ENCODE measurements at regions not wholly inside any gene's neighbourhood (a gene's known extent, or its start where the extent isn't known, plus 50 kb on each side); places are given as distances from the start of the nearest gene placed in this dataset.

- no peak overlapping the region for H3K27ac ChIP-seq (ENCODE audit: low read length)
Observed at GRCh38 chr5:88951457-88951856, 68.5 kb upstream of the MEF2C start.

GRCh38 chr5:88948746-88949600 lies 66.0 kb upstream of the MEF2C start:
- Histone ChIP-seq H3K4me2 (ENCODE audit: low read depth, low read length, poor library complexity, severe bottlenecking) (no peak overlapping the region), H3K36me3 (ENCODE audit: insufficient read depth, low read length) (no peaks in the 10 kb centered on the region), H3K9me2 (replicated peaks; ENCODE audit: insufficient read depth, low read length) (no peaks in the 10 kb centered on the region), H3K79me2 (ENCODE audit: low read length) (no peaks in the 10 kb centered on the region), H3K4me3 (ENCODE audit: low read length) (no peak overlapping the region), H3K27me3 (ENCODE audit: low read length) (no peaks in the 10 kb centered on the region), H3K9me3 (ENCODE audit: low read length) (no peaks in the 10 kb centered on the region), H3K4me1 (ENCODE audit: low read length) (peaks cover 13% of the 10 kb centered on the region), H4K20me1 (ENCODE audit: insufficient read depth, low read depth, low read length) (no peaks in the 10 kb centered on the region), H3K27ac (ENCODE audit: low read length) (no peak overlapping the region), H3K9ac (ENCODE audit: low read length) (no peak overlapping the region), H2AFZ (ENCODE audit: low read length) (no peak overlapping the region)
- no peak for DNase-seq

More at GRCh38 chr5:88951457-88951856, 68.5 kb upstream of the MEF2C start:
- Histone ChIP-seq H4K20me1 (ENCODE audit: insufficient read depth, low read depth, low read length) (no peaks in the 10 kb centered on the region), H3K4me1 (ENCODE audit: low read length) (peaks cover 13% of the 10 kb centered on the region), H3K9me3 (ENCODE audit: low read length) (no peaks in the 10 kb centered on the region), H3K79me2 (ENCODE audit: low read length) (no peaks in the 10 kb centered on the region), H3K4me3 (ENCODE audit: low read length) (no peak overlapping the region), H3K27me3 (ENCODE audit: low read length) (no peaks in the 10 kb centered on the region), H3K9me2 (replicated peaks; ENCODE audit: insufficient read depth, low read length) (no peaks in the 10 kb centered on the region), H3K9ac (ENCODE audit: low read length) (no peak overlapping the region), H3K4me2 (ENCODE audit: low read depth, low read length, poor library complexity, severe bottlenecking) (no peak overlapping the region), H3K36me3 (ENCODE audit: insufficient read depth, low read length) (no peaks in the 10 kb centered on the region), H2AFZ (ENCODE audit: low read length) (no peak overlapping the region)
- DNase-seq = no peak

- DNase-seq = no peak
- Histone ChIP-seq H3K4me1 (ENCODE audit: low read length) (no peaks in the 10 kb centered on the region), H4K20me1 (ENCODE audit: insufficient read depth, low read depth, low read length) (no peaks in the 10 kb centered on the region), H3K9me2 (replicated peaks; ENCODE audit: insufficient read depth, low read length) (no peaks in the 10 kb centered on the region), H3K79me2 (ENCODE audit: low read length) (no peaks in the 10 kb centered on the region), H3K27me3 (ENCODE audit: low read length) (no peaks in the 10 kb centered on the region), H3K9me3 (ENCODE audit: low read length) (no peaks in the 10 kb centered on the region), H2AFZ (ENCODE audit: low read length) (no peak overlapping the region), H3K4me2 (ENCODE audit: low read depth, low read length, poor library complexity, severe bottlenecking) (no peak overlapping the region), H3K27ac (ENCODE audit: low read length) (no peak overlapping the region), H3K9ac (ENCODE audit: low read length) (no peak overlapping the region), H3K36me3 (ENCODE audit: insufficient read depth, low read length) (no peaks in the 10 kb centered on the region), H3K4me3 (ENCODE audit: low read length) (no peak overlapping the region)
Observed at GRCh38 chr5:88944751-88945531, 62.0 kb upstream of the MEF2C start.

- DNase-seq = no peak
- H3K4me2 ChIP-seq (ENCODE audit: low read depth, low read length, poor library complexity, severe bottlenecking) = no peak overlapping the region
- H4K20me1 ChIP-seq (ENCODE audit: insufficient read depth, low read depth, low read length) = no peaks in the 10 kb centered on the region
- no peak overlapping the region for H2AFZ ChIP-seq (ENCODE audit: low read length)
- no peaks in the 10 kb centered on the region for H3K27me3 ChIP-seq (ENCODE audit: low read length)
- H3K4me3 ChIP-seq (ENCODE audit: low read length) = no peak overlapping the region
- H3K9me2 ChIP-seq (replicated peaks; ENCODE audit: insufficient read depth, low read length) = no peaks in the 10 kb centered on the region
- no peaks in the 10 kb centered on the region for H3K36me3 ChIP-seq (ENCODE audit: insufficient read depth, low read length)
- no peak overlapping the region for H3K9ac ChIP-seq (ENCODE audit: low read length)
- H3K27ac ChIP-seq (ENCODE audit: low read length) = no peak overlapping the region
- no peaks in the 10 kb centered on the region for H3K4me1 ChIP-seq (ENCODE audit: low read length)
- no peaks in the 10 kb centered on the region for H3K79me2 ChIP-seq (ENCODE audit: low read length)
- no peaks in the 10 kb centered on the region for H3K9me3 ChIP-seq (ENCODE audit: low read length)
Observed at GRCh38 chr5:88941581-88941980, 58.6 kb upstream of the MEF2C start.

GRCh38 chr5:88940713-88941112 lies 57.7 kb upstream of the MEF2C start:
- H2AFZ ChIP-seq (ENCODE audit: low read length) = no peak overlapping the region

GRCh38 chr5:88939300-88939699 lies 56.3 kb upstream of the MEF2C start:
- Histone ChIP-seq H3K4me3 (ENCODE audit: low read length) (no peak overlapping the region), H4K20me1 (ENCODE audit: insufficient read depth, low read depth, low read length) (no peaks in the 10 kb centered on the region), H3K4me2 (ENCODE audit: low read depth, low read length, poor library complexity, severe bottlenecking) (no peak overlapping the region), H2AFZ (ENCODE audit: low read length) (no peak overlapping the region), H3K79me2 (ENCODE audit: low read length) (no peaks in the 10 kb centered on the region), H3K4me1 (ENCODE audit: low read length) (no peaks in the 10 kb centered on the region), H3K9ac (ENCODE audit: low read length) (no peak overlapping the region), H3K36me3 (ENCODE audit: insufficient read depth, low read length) (no peaks in the 10 kb centered on the region), H3K27me3 (ENCODE audit: low read length) (no peaks in the 10 kb centered on the region), H3K9me3 (ENCODE audit: low read length) (no peaks in the 10 kb centered on the region), H3K27ac (ENCODE audit: low read length) (no peak overlapping the region), H3K9me2 (replicated peaks; ENCODE audit: insufficient read depth, low read length) (no peaks in the 10 kb centered on the region)
- DNase-seq = no peak

More at GRCh38 chr5:88940713-88941112, 57.7 kb upstream of the MEF2C start:
- no peaks in the 10 kb centered on the region for H3K79me2 ChIP-seq (ENCODE audit: low read length)
- no peaks in the 10 kb centered on the region for H3K36me3 ChIP-seq (ENCODE audit: insufficient read depth, low read length)
- H3K9me2 ChIP-seq (replicated peaks; ENCODE audit: insufficient read depth, low read length) = no peaks in the 10 kb centered on the region
- H3K9ac ChIP-seq (ENCODE audit: low read length) = no peak overlapping the region
- H4K20me1 ChIP-seq (ENCODE audit: insufficient read depth, low read depth, low read length) = no peaks in the 10 kb centered on the region
- H3K27ac ChIP-seq (ENCODE audit: low read length) = no peak overlapping the region
- H3K4me3 ChIP-seq (ENCODE audit: low read length) = no peak overlapping the region
- H3K4me2 ChIP-seq (ENCODE audit: low read depth, low read length, poor library complexity, severe bottlenecking) = no peak overlapping the region
- no peaks in the 10 kb centered on the region for H3K27me3 ChIP-seq (ENCODE audit: low read length)
- no peak for DNase-seq
- H3K4me1 ChIP-seq (ENCODE audit: low read length) = no peaks in the 10 kb centered on the region
- H3K9me3 ChIP-seq (ENCODE audit: low read length) = no peaks in the 10 kb centered on the region

- Histone ChIP-seq H3K27me3 (ENCODE audit: low read length) (no peaks in the 10 kb centered on the region), H3K4me1 (ENCODE audit: low read length) (no peaks in the 10 kb centered on the region), H3K4me2 (ENCODE audit: low read depth, low read length, poor library complexity, severe bottlenecking) (no peak overlapping the region), H4K20me1 (ENCODE audit: insufficient read depth, low read depth, low read length) (no peaks in the 10 kb centered on the region), H3K9ac (ENCODE audit: low read length) (no peak overlapping the region), H2AFZ (ENCODE audit: low read length) (no peak overlapping the region), H3K36me3 (ENCODE audit: insufficient read depth, low read length) (no peaks in the 10 kb centered on the region), H3K9me3 (ENCODE audit: low read length) (no peaks in the 10 kb centered on the region), H3K9me2 (replicated peaks; ENCODE audit: insufficient read depth, low read length) (no peaks in the 10 kb centered on the region), H3K4me3 (ENCODE audit: low read length) (no peak overlapping the region), H3K27ac (ENCODE audit: low read length) (no peak overlapping the region), H3K79me2 (ENCODE audit: low read length) (no peaks in the 10 kb centered on the region)
- DNase-seq = no peak
Observed at GRCh38 chr5:88938488-88938887, 55.5 kb upstream of the MEF2C start.

GRCh38 chr5:88937406-88937805 lies 54.4 kb upstream of the MEF2C start:
- Histone ChIP-seq H3K4me2 (ENCODE audit: low read depth, low read length, poor library complexity, severe bottlenecking) (no peak overlapping the region), H3K36me3 (ENCODE audit: insufficient read depth, low read length) (no peaks in the 10 kb centered on the region), H3K9me3 (ENCODE audit: low read length) (no peaks in the 10 kb centered on the region), H3K9ac (ENCODE audit: low read length) (no peak overlapping the region), H3K27ac (ENCODE audit: low read length) (no peak overlapping the region), H3K79me2 (ENCODE audit: low read length) (no peaks in the 10 kb centered on the region), H2AFZ (ENCODE audit: low read length) (no peak overlapping the region), H3K4me3 (ENCODE audit: low read length) (no peak overlapping the region), H3K4me1 (ENCODE audit: low read length) (no peaks in the 10 kb centered on the region), H3K9me2 (replicated peaks; ENCODE audit: insufficient read depth, low read length) (no peaks in the 10 kb centered on the region), H3K27me3 (ENCODE audit: low read length) (no peaks in the 10 kb centered on the region), H4K20me1 (ENCODE audit: insufficient read depth, low read depth, low read length) (no peaks in the 10 kb centered on the region)
- DNase-seq = no peak

Data from Karpas-422 (cell line).